ENCODE measurements at regions not wholly inside any gene's neighbourhood (a gene's known extent, or its start where the extent isn't known, plus 50 kb on each side); places are given as distances from the start of the nearest gene placed in this dataset.

DNA sequence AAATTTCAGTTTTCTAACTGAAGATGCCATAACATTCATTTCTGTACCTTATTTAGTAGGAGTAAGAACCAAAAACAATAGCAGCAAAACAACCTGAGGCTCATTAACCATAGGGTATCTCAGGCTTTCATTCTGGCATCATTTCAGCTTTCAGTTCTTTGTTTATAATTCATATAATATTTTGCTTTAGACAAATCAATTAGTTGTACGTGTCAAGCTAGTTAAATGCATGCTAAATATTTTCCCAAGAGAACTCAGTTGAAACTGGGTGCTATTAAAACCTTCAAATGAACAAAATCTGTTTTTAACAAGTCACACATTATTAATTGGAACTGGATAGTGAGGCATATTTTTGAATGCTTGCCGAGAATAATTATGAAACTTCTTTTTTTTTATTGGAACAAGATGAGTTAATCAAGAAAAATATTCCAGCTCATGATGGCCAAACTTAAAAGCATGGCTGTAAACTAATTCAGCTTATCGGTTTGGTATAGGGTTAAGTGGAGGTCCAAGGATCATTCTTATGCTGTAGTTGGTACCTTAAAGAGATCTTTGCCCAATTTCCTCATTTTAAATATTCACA, 442.7 kb downstream of the BTG1 start:
- TF ChIP-seq, protein P1, sequence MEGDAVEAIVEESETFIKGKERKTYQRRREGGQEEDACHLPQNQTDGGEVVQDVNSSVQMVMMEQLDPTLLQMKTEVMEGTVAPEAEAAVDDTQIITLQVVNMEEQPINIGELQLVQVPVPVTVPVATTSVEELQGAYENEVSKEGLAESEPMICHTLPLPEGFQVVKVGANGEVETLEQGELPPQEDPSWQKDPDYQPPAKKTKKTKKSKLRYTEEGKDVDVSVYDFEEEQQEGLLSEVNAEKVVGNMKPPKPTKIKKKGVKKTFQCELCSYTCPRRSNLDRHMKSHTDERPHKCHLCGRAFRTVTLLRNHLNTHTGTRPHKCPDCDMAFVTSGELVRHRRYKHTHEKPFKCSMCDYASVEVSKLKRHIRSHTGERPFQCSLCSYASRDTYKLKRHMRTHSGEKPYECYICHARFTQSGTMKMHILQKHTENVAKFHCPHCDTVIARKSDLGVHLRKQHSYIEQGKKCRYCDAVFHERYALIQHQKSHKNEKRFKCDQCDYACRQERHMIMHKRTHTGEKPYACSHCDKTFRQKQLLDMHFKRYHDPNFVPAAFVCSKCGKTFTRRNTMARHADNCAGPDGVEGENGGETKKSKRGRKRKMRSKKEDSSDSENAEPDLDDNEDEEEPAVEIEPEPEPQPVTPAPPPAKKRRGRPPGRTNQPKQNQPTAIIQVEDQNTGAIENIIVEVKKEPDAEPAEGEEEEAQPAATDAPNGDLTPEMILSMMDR (IDR thresholded peaks at IDR 0.05; ENCODE audit: low read depth, low read length) = no peak
- no peak for TF ChIP-seq EZH2phosphoT487 (IDR thresholded peaks at IDR 0.05; ENCODE audit: low read depth)

All from OCI-LY3 (cell line).